ENCODE measurements at regions not wholly inside any gene's neighbourhood (a gene's known extent, or its start where the extent isn't known, plus 50 kb on each side); places are given as distances from the start of the nearest gene placed in this dataset.

- no peak for TF ChIP-seq CTCF (IDR thresholded peaks at IDR 0.05)
- TF ChIP-seq POLR2A (IDR thresholded peaks at IDR 0.05; ENCODE audit: low read depth) = no peak
- no peak for TF ChIP-seq POLR2AphosphoS5 (IDR thresholded peaks at IDR 0.05)
These were observed 406.7 kb downstream of the GPATCH2 start for GRCh38 chr1:217224201-217224600.
